Neural progenitor cell (in vitro differentiated cells): ENCODE measurements at regions not wholly inside any gene's neighbourhood (a gene's known extent, or its start where the extent isn't known, plus 50 kb on each side); places are given as distances from the start of the nearest gene placed in this dataset.

Experiments
- CTCF ChIP-seq: fragments of 200-600 bp; sonication (generic); IDR thresholded peaks from 2 replicates; pipeline ENCODE4 v1.5.1; 2017; ENCODE audit warnings: antibody characterized with exemption, mild to moderate bottlenecking
- EZH2phosphoT487 ChIP-seq: fragments of 200-600 bp; sonication (generic); IDR thresholded peaks from 2 replicates; pipeline ENCODE4 v1.6.1; 2017; ENCODE audit warnings: antibody characterized with exemption

DNA sequence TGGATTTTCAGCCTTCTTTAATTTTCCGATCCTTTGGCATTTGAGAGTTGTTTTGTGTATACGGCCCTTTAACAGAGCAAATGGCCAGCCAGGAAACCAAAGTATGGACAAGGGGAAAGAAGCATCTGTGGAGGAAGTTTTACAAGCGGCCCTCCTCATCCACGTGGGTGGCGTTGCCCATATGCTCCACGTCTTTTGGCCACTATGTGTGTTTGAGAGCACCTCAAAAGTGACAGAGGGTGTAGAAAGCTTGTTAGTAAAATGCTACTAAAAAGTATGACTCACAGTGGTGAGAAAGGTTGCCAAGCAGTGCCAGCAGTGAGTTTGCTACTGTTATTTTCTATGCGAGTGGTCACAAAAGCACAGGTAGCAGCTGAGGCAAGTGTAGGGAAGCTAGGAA, 451.8 kb upstream of the NPAP1 start:
- no peak for TF ChIP-seq CTCF
- TF ChIP-seq EZH2phosphoT487 = no peak
